HG02610 (cell line): ENCODE measurements at regions not wholly inside any gene's neighbourhood (a gene's known extent, or its start where the extent isn't known, plus 50 kb on each side); places are given as distances from the start of the nearest gene placed in this dataset.
"Not testable (repeated sequence)": the region's sequence is repeated elsewhere in the genome, so short reads cannot be mapped to it uniquely, and the experiment has no call there.

Source experiments
- ATAC-seq: cut with Tn5 transposase; IDR thresholded peaks from one replicate; pipeline ENCODE4 v1.9.1; 2021; ENCODE audit warnings: mild to moderate bottlenecking, moderate library complexity; ENCODE audit not compliant: unreplicated experiment

- no peak for ATAC-seq
Measured at GRCh38 chr10:38209332-38209731, 115.2 kb downstream of the ZNF37A start.

- not testable (repeated sequence) for ATAC-seq
Measured at GRCh38 chr10:38209748-38210147, 115.6 kb downstream of the ZNF37A start.

- no peak for ATAC-seq
Measured at GRCh38 chr10:38212460-38212859, 118.3 kb downstream of the ZNF37A start.

- no peak for ATAC-seq
Measured at GRCh38 chr10:38226385-38226784, 132.2 kb downstream of the ZNF37A start.

GRCh38 chr10:38228394-38228793 lies 134.3 kb downstream of the ZNF37A start:
- no peak for ATAC-seq

- ATAC-seq: not testable (repeated sequence)
Measured at GRCh38 chr10:38238479-38238878, 144.3 kb downstream of the ZNF37A start.

GRCh38 chr10:38242061-38242649 lies 148.0 kb downstream of the ZNF37A start:
- not testable (repeated sequence) for ATAC-seq

- ATAC-seq: not testable (repeated sequence)
Measured at GRCh38 chr10:38248113-38248512, 154.0 kb downstream of the ZNF37A start.

GRCh38 chr10:38252551-38252950 lies 158.4 kb downstream of the ZNF37A start:
- not testable (repeated sequence) for ATAC-seq

GRCh38 chr10:38267555-38267954 lies 173.4 kb downstream of the ZNF37A start:
- not testable (repeated sequence) for ATAC-seq

GRCh38 chr10:38271031-38271430 lies 176.9 kb downstream of the ZNF37A start:
- not testable (repeated sequence) for ATAC-seq

GRCh38 chr10:38274879-38275278 lies 180.7 kb downstream of the ZNF37A start:
- ATAC-seq: not testable (repeated sequence)

- ATAC-seq: not testable (repeated sequence)
Measured at GRCh38 chr10:38292560-38292959, 198.4 kb downstream of the ZNF37A start.

- not testable (repeated sequence) for ATAC-seq
Measured at GRCh38 chr10:38310111-38310510, 216.0 kb downstream of the ZNF37A start.

- not testable (repeated sequence) for ATAC-seq
Measured at GRCh38 chr10:38315090-38315805, 221.1 kb downstream of the ZNF37A start.

GRCh38 chr10:38321393-38321792 lies 227.3 kb downstream of the ZNF37A start:
- not testable (repeated sequence) for ATAC-seq

GRCh38 chr10:38330306-38330705 lies 236.2 kb downstream of the ZNF37A start:
- not testable (repeated sequence) for ATAC-seq

- ATAC-seq: not testable (repeated sequence)
Measured at GRCh38 chr10:38331106-38331505, 237.0 kb downstream of the ZNF37A start.

GRCh38 chr10:38333699-38334098 lies 239.6 kb downstream of the ZNF37A start:
- ATAC-seq: not testable (repeated sequence)

GRCh38 chr10:38350645-38351044 lies 256.5 kb downstream of the ZNF37A start:
- not testable (repeated sequence) for ATAC-seq

GRCh38 chr10:38354410-38354809 lies 260.3 kb downstream of the ZNF37A start:
- ATAC-seq: not testable (repeated sequence)

GRCh38 chr10:38355911-38356526 lies 261.9 kb downstream of the ZNF37A start:
- peak; percentile 100 for ATAC-seq
